Activated CD4-positive, alpha-beta T cell treated with anti-CD3 and anti-CD28 coated beads for 48 hours (primary cell): ENCODE measurements at regions not wholly inside any gene's neighbourhood (a gene's known extent, or its start where the extent isn't known, plus 50 kb on each side); places are given as distances from the start of the nearest gene placed in this dataset.

ENCODE experiments used
- DNase-seq: peaks from one replicate; pipeline ENCODE4 v3.0.0-alpha.2; 2020

GRCh38 chr11:69977951-69978350 lies 100.2 kb upstream of the ANO1 start:
- DNase-seq, result no peak

- DNase-seq, result no peak
Measured at GRCh38 chr11:69978841-69979614, 99.1 kb upstream of the ANO1 start.

DNA sequence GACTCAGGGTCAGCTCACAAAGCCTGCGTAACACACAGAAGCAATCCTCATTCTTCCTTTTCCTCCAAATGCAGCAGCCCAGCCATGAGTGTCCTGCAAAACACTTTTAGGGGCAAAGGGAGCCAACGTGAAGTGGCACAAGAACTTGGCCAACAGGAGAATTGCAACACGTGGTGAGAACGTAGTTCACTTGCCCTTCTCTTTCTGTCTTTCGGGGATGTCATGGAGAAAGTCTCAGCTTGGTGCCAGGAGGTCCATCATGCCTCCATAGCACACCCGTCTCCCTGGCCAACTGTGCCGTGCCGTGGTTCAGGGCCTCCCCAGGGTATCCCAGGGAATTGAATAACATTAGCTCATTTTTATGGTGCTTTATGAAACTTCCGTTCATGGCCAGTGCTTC lies 98.5 kb upstream of the ANO1 start:
- no peak for DNase-seq

- DNase-seq, result no peak
Measured at GRCh38 chr11:69981119-69981784, 96.9 kb upstream of the ANO1 start.

GRCh38 chr11:69982690-69983570 lies 95.2 kb upstream of the ANO1 start:
- no peak for DNase-seq

DNA sequence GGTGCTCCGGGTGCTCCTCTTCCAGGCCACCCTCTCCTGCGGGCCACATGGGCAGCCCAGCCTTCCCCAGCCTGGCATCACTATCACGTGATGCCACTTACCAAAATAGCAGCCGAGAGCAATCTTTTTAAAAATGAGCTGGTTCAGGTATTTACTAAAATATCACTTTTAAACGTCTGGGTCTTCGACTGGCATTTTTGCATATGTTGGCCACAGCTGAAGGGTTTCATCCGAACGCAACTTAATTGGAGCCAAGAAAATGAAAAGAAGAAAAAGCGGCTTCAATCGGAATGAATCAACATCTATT lies 94.6 kb upstream of the ANO1 start:
- DNase-seq, result no peak

DNA sequence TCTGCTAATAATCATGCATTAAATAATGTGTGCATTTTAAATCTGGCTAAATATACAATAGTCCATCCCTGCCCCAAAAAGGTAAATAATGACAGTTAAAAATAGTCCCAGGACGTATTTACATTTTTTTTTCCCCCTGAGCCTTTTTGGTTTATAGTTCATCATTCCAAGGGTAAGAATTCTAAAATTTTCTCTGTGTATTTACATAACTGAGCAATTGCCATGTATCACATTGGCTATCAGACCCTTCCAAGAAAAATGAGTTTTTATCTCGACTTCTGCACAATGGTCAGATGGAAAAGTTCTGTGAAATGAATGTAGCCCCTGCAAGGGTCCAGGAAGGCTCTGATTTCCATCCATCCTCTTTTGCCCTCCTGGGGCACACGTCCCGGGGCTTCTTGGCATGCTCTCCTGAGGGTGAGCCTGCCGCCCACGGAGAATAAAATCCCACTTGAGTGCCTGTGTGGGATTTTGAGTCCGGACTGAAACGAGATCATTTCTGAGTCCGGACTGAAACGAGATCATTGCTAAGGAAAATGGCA lies 94.1 kb upstream of the ANO1 start:
- no peak for DNase-seq

- DNase-seq, result no peak
Measured at GRCh38 chr11:69984457-69985261, 93.5 kb upstream of the ANO1 start.

- DNase-seq, result no peak
Measured at GRCh38 chr11:69985331-69985640, 92.8 kb upstream of the ANO1 start.

DNA sequence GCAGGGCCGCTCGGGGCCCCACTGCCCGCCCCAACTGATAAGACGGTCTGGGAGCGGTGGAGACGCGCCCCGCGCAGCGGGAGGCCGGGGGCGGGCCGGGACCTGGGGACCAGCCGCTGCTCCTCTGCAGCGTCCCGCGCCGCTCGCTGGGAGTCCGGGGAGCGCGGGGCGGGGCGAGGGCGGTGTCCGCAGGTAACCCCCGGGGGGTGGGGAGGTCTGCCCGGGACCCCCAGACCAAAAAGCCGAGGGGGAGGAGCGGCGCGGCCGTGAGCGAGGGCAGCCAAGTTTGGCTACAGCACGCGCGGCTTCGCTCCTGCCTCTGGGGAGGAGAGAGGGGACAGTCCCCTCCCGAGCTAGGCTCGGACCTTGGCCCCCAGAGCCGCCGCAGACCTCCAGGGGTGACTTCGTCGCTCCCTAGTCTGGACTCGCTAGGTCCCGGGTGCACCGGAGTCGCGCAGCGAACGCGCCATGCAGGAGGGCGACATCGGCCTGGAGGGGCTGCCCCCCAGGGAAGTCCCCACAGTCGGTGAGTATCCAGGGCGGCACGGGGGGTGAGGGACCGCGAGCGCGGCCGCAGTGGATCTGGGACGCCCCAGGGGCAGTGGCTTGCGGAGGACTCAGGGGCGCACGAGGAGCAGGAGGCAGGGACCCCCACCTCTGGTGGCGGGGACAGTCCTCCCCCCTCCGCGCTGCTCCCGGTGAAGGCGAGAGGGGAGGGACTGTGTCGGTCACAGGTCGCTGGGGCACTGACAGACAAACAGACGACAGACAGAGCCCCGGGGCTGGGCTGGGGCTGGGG lies 92.3 kb upstream of the ANO1 start:
- DNase-seq, result no peak

DNA sequence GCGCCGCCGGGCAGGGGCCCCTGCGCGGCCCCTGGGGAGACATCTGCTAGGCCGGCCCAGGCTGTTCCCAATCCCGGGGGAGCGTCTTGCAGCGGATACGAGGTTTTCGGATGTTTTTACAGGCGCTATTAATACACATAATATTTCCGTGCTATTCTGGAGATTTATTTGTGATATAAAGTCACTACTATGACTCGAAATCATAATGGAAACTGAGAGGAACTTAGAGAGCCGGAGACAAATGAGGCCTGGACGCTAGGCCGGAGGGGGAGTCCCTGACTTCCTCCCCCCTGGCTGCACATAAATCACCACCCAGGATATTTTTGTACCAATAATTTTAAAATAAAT lies 91.7 kb upstream of the ANO1 start:
- no peak for DNase-seq

DNA sequence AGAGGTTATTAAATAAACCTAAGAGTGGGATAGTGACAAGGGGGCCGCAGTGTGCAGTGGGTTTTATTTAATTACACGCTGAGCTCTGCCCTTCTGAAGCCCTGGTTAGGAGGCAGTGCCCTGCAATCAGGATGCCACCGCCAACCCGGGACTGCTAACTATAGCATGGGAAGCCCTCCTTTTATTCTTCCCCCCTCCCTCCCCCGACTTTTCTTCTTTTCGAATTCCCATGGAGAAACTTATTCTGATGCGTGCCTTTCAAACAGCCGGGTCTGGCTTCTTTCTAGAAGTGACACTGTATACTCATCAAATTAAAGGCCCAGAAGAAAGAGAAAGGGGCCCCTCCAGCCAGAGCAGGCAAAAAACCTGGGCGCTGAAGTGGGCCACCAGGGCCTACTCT lies 91.3 kb upstream of the ANO1 start:
- no peak for DNase-seq

GRCh38 chr11:69992026-69992425 lies 86.1 kb upstream of the ANO1 start:
- DNase-seq, result no peak

- no peak for DNase-seq
Measured at GRCh38 chr11:69992943-69993694, 85.0 kb upstream of the ANO1 start.

GRCh38 chr11:69994810-69995209 lies 83.3 kb upstream of the ANO1 start:
- DNase-seq, result no peak

DNA sequence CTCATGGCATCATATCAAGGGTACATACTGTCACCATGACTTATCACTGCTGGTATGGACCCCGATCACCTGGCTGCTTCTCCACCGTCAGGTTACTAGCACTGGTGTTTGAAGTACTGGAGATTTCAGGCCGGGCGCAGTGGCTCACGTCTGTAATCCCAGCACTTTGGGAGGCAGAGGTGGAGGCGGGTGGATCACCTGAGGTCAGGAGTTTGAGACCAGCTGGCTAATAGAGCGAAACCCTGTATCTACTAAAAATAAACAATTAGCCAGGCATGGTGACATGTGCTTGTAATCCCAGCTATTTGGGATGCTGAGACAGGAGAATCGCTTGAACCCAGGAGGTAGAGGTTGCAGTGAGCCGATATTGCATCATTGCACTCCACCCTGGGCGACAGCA lies 82.4 kb upstream of the ANO1 start:
- no peak for DNase-seq

GRCh38 chr11:69996451-69996850 lies 81.7 kb upstream of the ANO1 start:
- no peak for DNase-seq

DNA sequence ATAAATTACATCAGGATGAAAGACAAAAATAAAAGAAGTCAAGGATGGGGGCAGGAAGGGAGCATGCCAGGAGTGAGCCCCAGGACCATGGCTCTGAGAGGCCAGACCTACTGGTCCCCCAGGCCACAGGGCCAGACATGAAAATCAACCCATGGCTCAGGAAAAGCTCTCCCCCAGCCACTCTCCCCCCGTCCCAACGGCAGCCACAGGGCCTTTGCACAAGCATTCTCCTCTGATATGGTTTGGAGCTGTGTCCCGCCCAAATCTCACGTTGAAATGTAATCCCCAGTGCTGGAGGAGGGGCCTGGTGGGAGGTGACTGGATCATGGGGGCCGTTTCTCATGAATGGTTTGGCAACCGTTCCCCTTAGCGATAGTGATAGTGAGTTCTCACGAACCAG lies 80.8 kb upstream of the ANO1 start:
- no peak for DNase-seq

- no peak for DNase-seq
Measured at GRCh38 chr11:69999721-70000120, 78.4 kb upstream of the ANO1 start.

GRCh38 chr11:70000228-70000627 lies 77.9 kb upstream of the ANO1 start:
- DNase-seq, result no peak

GRCh38 chr11:70001246-70001645 lies 76.9 kb upstream of the ANO1 start:
- no peak for DNase-seq
